ENCODE measurements at regions not wholly inside any gene's neighbourhood (a gene's known extent, or its start where the extent isn't known, plus 50 kb on each side); places are given as distances from the start of the nearest gene placed in this dataset.

DNA sequence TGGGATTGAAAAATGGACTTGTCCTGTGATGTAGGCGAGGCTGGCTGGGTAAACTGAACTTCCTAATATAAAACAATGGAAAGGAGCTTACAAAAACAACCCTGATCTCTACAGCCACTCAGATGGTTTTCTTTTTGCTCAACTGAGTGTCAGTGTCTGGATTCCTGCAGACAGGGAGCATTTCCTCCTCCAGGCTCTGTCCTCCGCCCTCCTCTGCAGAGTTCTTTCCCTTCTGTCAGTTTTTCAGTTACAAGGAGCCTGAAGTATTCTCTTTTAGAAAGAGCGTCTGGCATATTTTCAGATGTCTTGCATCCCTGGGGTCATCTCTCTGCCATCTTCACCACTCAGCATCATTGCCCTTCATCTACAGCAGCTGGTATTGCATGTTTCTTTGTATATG is 50.0 kb upstream of the PITRM1 start:
- ATAC-seq (no peak), DNase-seq (no peak)
- Histone ChIP-seq H3K9me3 (no peaks in the 10 kb centered on the region), H3K4me1 (peaks cover 0 to 10% (median 5%) of the 10 kb centered on the region in 12 donors), H3K36me3 (no peaks in the 10 kb centered on the region), H3K27me3 (no peaks in the 10 kb centered on the region), H3K27ac (no peak overlapping the region), H3K4me3 (no peak overlapping the region)
- WGBS, 4 donors: 70 to 83% (median 79%) methylated on average over 3 of the region's 3 CpGs
- TF ChIP-seq CTCF (IDR thresholded peaks at IDR 0.05) (no peak), POLR2A (IDR thresholded peaks at IDR 0.05) (no peak)
- intact Hi-C loops (cut with DNase I): no loop called here

Data from heart left ventricle (tissue), 16 donors.